GM23338 (cell line): ENCODE measurements at regions not wholly inside any gene's neighbourhood (a gene's known extent, or its start where the extent isn't known, plus 50 kb on each side); places are given as distances from the start of the nearest gene placed in this dataset.
A peak's percentile ranks its signal among the peaks of the same experiment; 100 is the strongest.

Experiments used
- ATAC-seq: fragments of 200-7000 bp; cut with Tn5 transposase; 3 replicates; pipeline ENCODE4 v1.9.1; 2020
- DNase-seq: peaks from one replicate; pipeline ENCODE4 v3.0.0-alpha.2; 2015; ENCODE audit warnings: low spot score
- H2AFZ ChIP-seq: fragments of 200-600 bp; sonication (generic); 2 replicates; pipeline ENCODE4 v1.8.0; 2016; ENCODE audit warnings: antibody characterized with exemption, mild to moderate bottlenecking, moderate library complexity
- H3F3A ChIP-seq: fragments of 200-600 bp; sonication (generic); replicated peaks from 2 replicates; pipeline ENCODE4 v1.8.0; 2017; ENCODE audit warnings: antibody characterized with exemption, mixed run types, low read depth
- H3K27ac ChIP-seq: fragments of 200-600 bp; sonication (generic); 2 replicates; pipeline ENCODE4 v1.6.1; 2016; ENCODE audit warnings: low read depth
- H3K27me3 ChIP-seq: fragments of 200-600 bp; sonication (generic); 2 replicates; pipeline ENCODE4 v1.8.0; 2016; ENCODE audit warnings: mild to moderate bottlenecking, mixed run types, moderate library complexity; ENCODE audit not compliant: insufficient read depth
- H3K36me3 ChIP-seq: fragments of 200-600 bp; sonication (generic); 2 replicates; pipeline ENCODE4 v1.8.0; 2016; ENCODE audit warnings: mild to moderate bottlenecking; ENCODE audit not compliant: insufficient read depth
- H3K4me1 ChIP-seq: fragments of 200-600 bp; sonication (generic); 2 replicates; pipeline ENCODE4 v1.8.0; 2016; ENCODE audit warnings: mild to moderate bottlenecking, moderate library complexity; ENCODE audit not compliant: insufficient read depth
- H3K4me2 ChIP-seq: fragments of 200-600 bp; sonication (generic); 2 replicates; pipeline ENCODE4 v1.7.1; 2017; ENCODE audit warnings: mixed run types
- H3K4me3 ChIP-seq: fragments of 200-600 bp; sonication (generic); 2 replicates; pipeline ENCODE4 v1.6.1; 2016; ENCODE audit warnings: mixed run types
- H3K79me2 ChIP-seq: fragments of 200-600 bp; sonication (generic); replicated peaks from 2 replicates; pipeline ENCODE4 v1.8.0; 2017; ENCODE audit warnings: mild to moderate bottlenecking; ENCODE audit not compliant: insufficient read depth
- H3K9me2 ChIP-seq: fragments of 200-600 bp; sonication (generic); 2 replicates; pipeline ENCODE4 v1.8.0; 2017; ENCODE audit not compliant: insufficient read depth
- H4K20me1 ChIP-seq: fragments of 200-600 bp; sonication (generic); replicated peaks from 2 replicates; pipeline ENCODE4 v1.8.0; 2017; ENCODE audit warnings: mild to moderate bottlenecking; ENCODE audit not compliant: insufficient read depth
- H3K27ac Mint-ChIP-seq: 2 replicates; pipeline ENCODE4 v1.8.0; 2020; ENCODE audit warnings: inconsistent platforms, mild to moderate bottlenecking, moderate library complexity, mixed read lengths
- H3K27me3 Mint-ChIP-seq: 3 replicates; pipeline ENCODE4 v1.8.0; 2022; ENCODE audit warnings: low read depth, mild to moderate bottlenecking, moderate library complexity, mixed read lengths, inconsistent platforms; ENCODE audit not compliant: insufficient read depth, poor library complexity
- H3K36me3 Mint-ChIP-seq: 3 replicates; pipeline ENCODE4 v1.8.0; 2021; ENCODE audit warnings: low read depth, mild to moderate bottlenecking, inconsistent platforms, moderate library complexity, mixed read lengths
- H3K4me1 Mint-ChIP-seq: 3 replicates; pipeline ENCODE4 v1.8.0; 2020; ENCODE audit warnings: mild to moderate bottlenecking, inconsistent platforms, mixed read lengths
- H3K4me3 Mint-ChIP-seq: 3 replicates; pipeline ENCODE4 v1.8.0; 2021; ENCODE audit warnings: moderate library complexity, mild to moderate bottlenecking, inconsistent platforms, mixed read lengths
- H3K9me3 Mint-ChIP-seq: 3 replicates; pipeline ENCODE4 v1.8.0; 2020; ENCODE audit warnings: moderate library complexity, mild to moderate bottlenecking, inconsistent platforms, mixed read lengths
- CTCF ChIP-seq, 2 experiments: fragments of 200-600 bp in 1 of 2; sonication (generic) in 1 of 2; conservative IDR thresholded peaks; 2 replicates each; pipeline versions ENCODE4 v1.5.1 to v1.6.1; 2016 to 2017; ENCODE audit warnings: antibody characterized with exemption in 2 of 2, low read depth in 2 of 2, mild to moderate bottlenecking in 2 of 2, moderate library complexity in 1 of 2
- ETS1 ChIP-seq: IDR thresholded peaks from 2 replicates; pipeline ENCODE4 v1.6.1; 2016; ENCODE audit warnings: antibody characterized with exemption
- EZH2 ChIP-seq: fragments of 200-600 bp; sonication (generic); IDR thresholded peaks from one replicate; pipeline ENCODE4 v1.8.0; 2017; ENCODE audit warnings: antibody characterized with exemption, mild to moderate bottlenecking, low read depth; ENCODE audit not compliant: unreplicated experiment
- NANOG ChIP-seq: IDR thresholded peaks from 2 replicates; pipeline ENCODE4 v1.6.1; 2016; ENCODE audit warnings: antibody characterized with exemption, borderline replicate concordance
- STAT1 ChIP-seq: IDR thresholded peaks from one replicate; pipeline ENCODE4 v1.6.1; 2016; ENCODE audit warnings: antibody characterized with exemption; ENCODE audit not compliant: unreplicated experiment

- Histone ChIP-seq H3K79me2 (no peaks in the 10 kb centered on the region), H2AFZ (peak overlapping the region; percentile 95), H3K27me3 (no peaks in the 10 kb centered on the region), H3K36me3 (no peaks in the 10 kb centered on the region), H4K20me1 (no peaks in the 10 kb centered on the region), H3F3A (no peaks in the 10 kb centered on the region), H3K9me2 (no peaks in the 10 kb centered on the region), H3K27ac (no peak overlapping the region), H3K4me1 (peaks cover 33% of the 10 kb centered on the region), H3K4me2 (no peak overlapping the region), H3K4me3 (no peak overlapping the region)
- peak; percentile 72 for ATAC-seq
- Mint-ChIP-seq H3K9me3 (peaks cover 7% of the 10 kb centered on the region; the same call in 2 of the 3 replicates), H3K4me3 (no peak overlapping the region), H3K27me3 (no peaks in the 10 kb centered on the region), H3K36me3 (no peaks in the 10 kb centered on the region), H3K27ac (no peak overlapping the region), H3K4me1 (peaks cover 38% of the 10 kb centered on the region)
- TF ChIP-seq CTCF (conservative IDR thresholded peaks at IDR 0.05; ENCODE audit: low read depth in 2 of 2) (peak; percentile 62 to 88), NANOG (no peak)
- DNase-seq, result peak; percentile 70
Measured at GRCh38 chr5:62143268-62144229, 162.5 kb upstream of the KIF2A start.

- Mint-ChIP-seq H3K36me3 (no peaks in the 10 kb centered on the region), H3K27me3 (peaks cover 2% of the 10 kb centered on the region), H3K9me3 (peaks cover 7% of the 10 kb centered on the region; the same call in 2 of the 3 replicates), H3K27ac (no peak overlapping the region), H3K4me1 (peaks cover 30% of the 10 kb centered on the region), H3K4me3 (no peak overlapping the region)
- ATAC-seq (no peak), DNase-seq (no peak)
- Histone ChIP-seq H3K4me3 (no peak overlapping the region), H2AFZ (peak overlapping the region; percentile 4; the same call in 1 of the 2 replicates), H3K79me2 (no peaks in the 10 kb centered on the region), H4K20me1 (no peaks in the 10 kb centered on the region), H3F3A (no peaks in the 10 kb centered on the region), H3K27me3 (no peaks in the 10 kb centered on the region), H3K9me2 (no peaks in the 10 kb centered on the region), H3K4me2 (0 out of 2 replicates have a peak overlapping the region, but pooled peaks have one; percentile 34), H3K36me3 (no peaks in the 10 kb centered on the region), H3K27ac (no peak overlapping the region), H3K4me1 (peaks cover 27% of the 10 kb centered on the region)
- TF ChIP-seq ETS1, result no peak
Measured at GRCh38 chr5:62144401-62145022, 161.5 kb upstream of the KIF2A start.

GRCh38 chr5:62149879-62150278, 156.1 kb upstream of the KIF2A start:
- no peak for ATAC-seq
- TF ChIP-seq STAT1 (no peak), EZH2 (no peak)

More at GRCh38 chr5:62149879-62150278, 156.1 kb upstream of the KIF2A start:
- Histone ChIP-seq H3F3A (no peaks in the 10 kb centered on the region), H3K4me3 (no peak overlapping the region), H3K4me1 (no peaks in the 10 kb centered on the region), H3K27me3 (no peaks in the 10 kb centered on the region), H3K4me2 (no peak overlapping the region), H3K9me2 (no peaks in the 10 kb centered on the region), H3K79me2 (no peaks in the 10 kb centered on the region), H4K20me1 (no peaks in the 10 kb centered on the region), H2AFZ (no peak overlapping the region), H3K36me3 (no peaks in the 10 kb centered on the region), H3K27ac (no peak overlapping the region)
- no peak for DNase-seq
- H3K4me1 Mint-ChIP-seq, result no peaks in the 10 kb centered on the region
- peaks cover 19% of the 10 kb centered on the region for H3K9me3 Mint-ChIP-seq
- H3K27ac Mint-ChIP-seq, result no peak overlapping the region
- H3K36me3 Mint-ChIP-seq, result peaks cover 10% of the 10 kb centered on the region; the same call in 2 of the 3 replicates
- peaks cover 2% of the 10 kb centered on the region for H3K27me3 Mint-ChIP-seq
- H3K4me3 Mint-ChIP-seq, result no peak overlapping the region
